ENCODE measurements at regions not wholly inside any gene's neighbourhood (a gene's known extent, or its start where the extent isn't known, plus 50 kb on each side); places are given as distances from the start of the nearest gene placed in this dataset.

GRCh38 chr18:11259469-11260150, 110.2 kb upstream of the PIEZO2 start:
- TF ChIP-seq POLR2A (IDR thresholded peaks at IDR 0.05; ENCODE audit: low read length) = no peak
- TF ChIP-seq GATA1 (IDR thresholded peaks at IDR 0.05; ENCODE audit: low read depth, low read length) = no peak
